ENCODE measurements at regions not wholly inside any gene's neighbourhood (a gene's known extent, or its start where the extent isn't known, plus 50 kb on each side); places are given as distances from the start of the nearest gene placed in this dataset.

GRCh38 chr5:98993512-98993911 is 64.7 kb upstream of the CHD1 start:
- DNase-seq = no peak

- no peak for DNase-seq
These were observed 63.7 kb upstream of the CHD1 start for GRCh38 chr5:98992552-98992951.

GRCh38 chr5:98989727-98990126 is 60.9 kb upstream of the CHD1 start:
- DNase-seq = no peak

- DNase-seq = no peak
These were observed 57.8 kb upstream of the CHD1 start for GRCh38 chr5:98986587-98986986.

GRCh38 chr5:98982880-98983279 is 54.1 kb upstream of the CHD1 start:
- no peak for DNase-seq
